8988T (cell line): ENCODE measurements at regions not wholly inside any gene's neighbourhood (a gene's known extent, or its start where the extent isn't known, plus 50 kb on each side); places are given as distances from the start of the nearest gene placed in this dataset.

Source experiments
- DNase-seq: peaks from one replicate; pipeline ENCODE4 v3.0.0; 2011

GRCh38 chr3:148238421-148238821 is 459.3 kb upstream of the AGTR1 start:
- DNase-seq = no peak

DNA sequence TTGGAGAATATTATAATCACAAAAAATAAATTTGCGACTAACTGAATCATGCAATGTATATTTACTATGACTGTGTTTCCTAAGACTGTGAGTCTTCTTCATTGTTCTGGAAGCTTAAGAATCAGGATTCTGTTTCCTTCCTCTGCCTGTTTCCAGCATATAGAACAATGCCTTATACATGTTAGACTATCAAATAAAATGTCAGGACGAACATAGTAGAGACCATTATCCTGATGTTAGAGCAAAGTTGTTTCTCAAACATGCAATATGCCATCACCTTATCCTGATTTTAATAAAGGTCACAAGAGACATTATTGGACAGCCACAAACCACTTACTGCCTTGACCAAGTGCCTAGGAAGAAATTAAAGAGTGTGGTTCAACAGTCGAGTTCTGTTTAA is 457.4 kb upstream of the AGTR1 start:
- no peak for DNase-seq

GRCh38 chr3:148243609-148244008 is 454.1 kb upstream of the AGTR1 start:
- DNase-seq = no peak

- DNase-seq = no peak
Observed at GRCh38 chr3:148246291-148246923, 451.3 kb upstream of the AGTR1 start.

DNA sequence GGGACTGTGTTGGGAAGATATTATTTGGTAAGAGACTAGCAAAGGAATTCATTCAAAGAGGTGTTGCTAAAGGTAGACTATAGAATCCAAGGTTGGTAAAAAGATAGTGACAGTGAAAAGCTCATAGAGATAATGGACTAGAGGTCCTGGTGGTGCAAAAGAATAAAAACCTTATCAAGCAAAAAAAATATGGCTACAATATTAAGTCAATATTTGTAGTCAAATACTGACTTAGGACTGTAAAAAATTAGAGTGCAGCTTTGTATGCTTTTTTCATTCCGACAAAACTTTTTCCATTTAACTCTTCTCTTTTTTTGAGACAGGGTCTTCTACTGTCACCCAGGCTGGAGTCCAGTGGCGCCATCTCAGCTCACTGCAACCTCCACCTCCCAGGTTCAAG is 444.0 kb upstream of the AGTR1 start:
- DNase-seq = no peak

DNA sequence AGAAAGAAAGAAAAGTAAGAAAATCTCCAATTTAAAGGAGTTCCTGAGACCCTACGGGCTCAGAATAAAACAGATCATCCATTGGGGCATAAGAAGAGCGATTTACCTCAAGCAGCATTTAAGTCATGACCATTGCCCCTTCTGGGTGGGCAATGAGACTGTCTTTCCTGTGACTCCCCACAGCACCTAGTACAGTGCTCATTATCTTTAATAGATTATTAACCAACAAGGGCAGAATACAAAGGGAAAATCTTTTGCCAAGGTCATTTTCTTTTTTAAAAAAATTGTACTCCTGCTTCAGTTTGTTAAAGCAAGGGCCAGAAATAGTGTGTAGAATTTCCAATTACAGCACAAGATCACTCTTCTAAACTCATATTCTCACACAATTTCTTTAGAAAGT is 443.3 kb upstream of the AGTR1 start:
- no peak for DNase-seq

DNA sequence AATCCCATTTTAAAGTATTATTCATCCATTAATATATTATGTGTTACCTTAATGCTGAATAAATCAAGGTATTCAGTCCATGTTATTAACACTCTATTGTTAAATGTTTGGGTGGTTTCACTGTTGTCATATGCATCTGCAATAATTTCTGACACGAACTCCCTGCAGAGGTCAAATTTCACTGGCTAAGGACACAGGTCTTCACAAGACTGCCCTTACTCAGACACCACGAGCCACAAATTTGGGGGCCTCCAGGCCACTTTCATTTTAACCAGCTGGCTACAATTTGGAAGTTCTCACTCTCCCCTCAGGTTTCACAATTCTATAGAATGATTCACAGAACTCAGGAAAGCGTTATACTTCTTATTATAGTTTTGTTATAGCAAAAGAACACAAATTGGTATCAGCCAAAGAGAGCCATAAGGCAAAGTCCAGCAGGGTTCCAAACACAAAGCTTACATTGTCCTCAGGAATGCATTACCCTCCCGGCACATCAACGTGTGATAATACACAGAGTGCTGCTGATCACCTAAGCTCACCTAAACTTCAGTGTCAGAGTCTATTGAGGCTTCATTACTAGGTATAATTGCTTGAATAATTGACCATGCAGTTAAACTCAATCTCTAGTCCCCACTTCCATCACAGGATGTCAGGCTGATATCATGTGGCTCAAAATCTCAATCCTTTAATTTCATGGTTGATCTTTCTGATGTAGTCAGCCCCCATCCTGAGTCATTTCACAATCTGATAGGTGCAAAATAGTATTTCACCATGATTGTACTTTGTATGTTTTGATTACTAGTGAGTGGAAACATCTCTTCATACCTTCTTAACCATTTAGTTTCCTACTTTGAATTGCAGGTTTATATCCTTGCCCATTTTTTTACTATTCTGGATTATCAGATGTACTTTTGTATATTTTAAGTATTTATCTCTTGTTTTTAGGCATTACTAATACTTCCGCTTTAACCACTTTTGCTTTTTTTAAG is 441.4 kb upstream of the AGTR1 start:
- DNase-seq = no peak

- no peak for DNase-seq
Observed at GRCh38 chr3:148262980-148263379, 434.7 kb upstream of the AGTR1 start.

- DNase-seq = no peak
Observed at GRCh38 chr3:148265841-148266240, 431.9 kb upstream of the AGTR1 start.

- no peak for DNase-seq
Observed at GRCh38 chr3:148266341-148266740, 431.4 kb upstream of the AGTR1 start.

- no peak for DNase-seq
Observed at GRCh38 chr3:148269816-148270215, 427.9 kb upstream of the AGTR1 start.

DNA sequence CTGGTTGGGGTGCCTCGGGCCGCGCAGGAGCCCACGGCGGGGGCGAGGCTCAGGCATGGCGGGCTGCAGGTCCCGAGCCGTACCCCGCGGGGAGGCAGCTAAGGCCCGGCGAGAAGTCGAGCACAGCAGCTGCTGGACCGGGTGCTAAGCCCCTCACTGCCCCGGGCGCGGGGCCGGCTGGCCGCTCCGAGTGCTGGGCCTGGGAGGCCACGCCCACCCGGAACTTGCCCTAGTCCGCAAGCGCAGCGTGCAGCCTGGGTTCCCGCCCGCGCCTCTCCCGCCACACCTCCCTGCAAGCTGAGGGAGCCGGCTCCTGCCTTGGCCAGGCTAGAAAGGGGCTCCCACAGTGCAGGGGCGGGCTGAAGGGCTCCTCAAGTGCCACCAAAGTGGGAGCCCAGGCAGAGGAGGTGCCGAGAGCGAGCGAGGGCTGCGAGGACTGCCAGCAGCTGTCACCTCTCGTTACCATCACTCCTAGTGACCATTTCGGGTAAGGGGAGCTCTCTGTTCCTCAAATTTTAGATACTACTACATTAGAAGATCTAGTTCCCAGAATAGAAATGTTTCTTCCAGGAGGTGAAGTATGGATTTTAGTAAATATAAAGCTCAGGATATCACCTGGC is 417.0 kb upstream of the AGTR1 start:
- no peak for DNase-seq

- no peak for DNase-seq
Observed at GRCh38 chr3:148289159-148289558, 408.5 kb upstream of the AGTR1 start.

- DNase-seq = no peak
Observed at GRCh38 chr3:148297013-148297412, 400.7 kb upstream of the AGTR1 start.

DNA sequence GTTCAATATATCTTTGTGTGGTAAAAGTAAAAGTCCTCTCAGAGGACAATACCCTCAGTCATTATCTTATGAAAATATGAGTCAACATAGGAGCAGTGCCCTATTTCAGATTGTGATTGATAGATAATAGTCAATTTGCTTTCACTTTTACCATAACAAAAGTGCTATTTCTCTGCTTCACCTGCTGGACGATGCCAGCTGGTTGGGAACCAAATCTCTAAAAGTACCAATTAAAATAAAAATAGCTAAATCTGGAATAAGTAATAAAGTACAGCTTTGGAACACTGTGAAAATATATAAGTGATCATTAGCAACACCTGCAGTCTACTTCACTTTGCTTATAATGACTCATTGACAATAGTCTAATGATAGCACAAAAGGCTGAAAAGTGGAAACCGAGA is 390.3 kb upstream of the AGTR1 start:
- DNase-seq = no peak

- DNase-seq = no peak
Observed at GRCh38 chr3:148309390-148310035, 388.2 kb upstream of the AGTR1 start.

- DNase-seq = no peak
Observed at GRCh38 chr3:148315756-148316155, 381.9 kb upstream of the AGTR1 start.

- DNase-seq = no peak
Observed at GRCh38 chr3:148318240-148318639, 379.5 kb upstream of the AGTR1 start.

- no peak for DNase-seq
Observed at GRCh38 chr3:148319161-148319915, 378.4 kb upstream of the AGTR1 start.

GRCh38 chr3:148319960-148320359 is 377.7 kb upstream of the AGTR1 start:
- no peak for DNase-seq

DNA sequence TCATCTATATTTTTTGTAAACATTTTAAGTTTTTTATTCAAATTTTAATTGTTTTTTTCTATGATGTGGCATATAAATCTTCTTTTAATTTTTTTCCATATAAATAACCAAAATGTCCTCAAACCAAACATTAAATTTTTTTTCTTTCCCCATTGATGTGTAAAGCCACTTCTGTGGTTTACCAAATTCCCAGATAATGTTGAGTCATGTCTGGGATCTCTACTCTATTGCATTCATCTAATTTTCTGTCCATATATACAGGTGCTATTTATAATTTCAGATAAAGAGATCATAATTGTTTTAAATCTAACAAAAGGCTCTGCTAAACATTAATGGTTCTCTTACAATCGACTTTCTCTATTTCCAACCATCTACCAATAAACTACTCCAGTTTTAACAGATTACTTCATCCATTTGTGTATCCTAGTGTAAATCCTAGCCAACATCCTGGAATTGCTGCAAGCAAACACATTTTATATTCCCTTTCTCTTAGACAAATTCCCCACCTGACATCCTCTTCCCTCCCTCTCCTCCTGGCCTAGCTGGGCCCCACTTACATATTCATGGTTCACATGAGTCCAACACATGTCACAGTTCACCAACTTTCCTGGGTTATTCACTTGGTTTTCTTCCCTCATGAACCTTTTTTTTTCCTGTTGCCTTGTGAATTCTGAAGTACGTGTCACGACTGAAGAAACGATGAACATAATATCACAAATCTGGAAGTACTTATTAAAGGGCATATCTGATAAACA is 368.0 kb upstream of the AGTR1 start:
- DNase-seq = no peak

GRCh38 chr3:148330542-148330941 is 367.2 kb upstream of the AGTR1 start:
- no peak for DNase-seq
